ENCODE measurements at regions not wholly inside any gene's neighbourhood (a gene's known extent, or its start where the extent isn't known, plus 50 kb on each side); places are given as distances from the start of the nearest gene placed in this dataset.

DNA sequence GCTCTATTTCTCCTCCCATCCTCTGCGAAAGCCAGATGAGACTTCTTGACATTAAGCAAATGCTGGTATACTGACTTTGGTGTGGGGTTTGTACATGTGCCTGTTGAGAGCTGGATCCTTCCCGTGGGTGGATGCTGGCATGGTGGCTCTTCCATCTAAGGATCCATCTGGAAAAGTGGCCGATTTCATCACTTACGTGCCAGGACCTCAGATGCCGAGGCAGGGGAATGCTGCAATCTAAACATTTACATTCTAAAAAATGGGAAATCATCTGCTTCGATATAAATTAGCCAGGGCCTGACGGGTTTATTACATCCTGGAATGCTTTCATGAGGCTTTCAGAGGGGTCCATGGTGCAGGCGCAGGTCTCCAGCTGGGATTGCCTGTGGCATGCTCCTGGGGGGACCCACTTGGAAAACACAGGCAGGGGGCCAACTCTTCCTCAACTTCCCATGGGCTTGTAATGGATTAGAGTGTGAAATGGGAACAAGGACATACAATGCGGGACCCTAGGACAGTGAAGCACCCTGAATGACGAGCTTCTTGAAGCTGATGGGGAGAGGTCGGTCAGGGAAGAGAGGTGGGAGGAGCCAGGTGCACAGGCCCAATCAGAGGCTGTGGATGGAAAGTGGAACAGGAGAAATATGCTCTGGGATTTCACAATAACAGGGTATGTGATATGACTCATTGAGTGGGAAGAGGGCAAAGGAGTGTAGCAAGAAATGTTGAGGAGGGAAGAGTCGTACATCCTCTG is 105.5 kb upstream of the PITX1 start:
- DNase-seq (ENCODE audit: low spot score in 2 of 2), result no peak
- no peaks in the 10 kb centered on the region for H3K36me3 ChIP-seq
- no peak overlapping the region for H3K27ac ChIP-seq
- TF ChIP-seq POLR2A (IDR thresholded peaks at IDR 0.05) (no peak), POLR2AphosphoS5 (IDR thresholded peaks at IDR 0.05) (no peak)
- TF ChIP-seq, protein P1, sequence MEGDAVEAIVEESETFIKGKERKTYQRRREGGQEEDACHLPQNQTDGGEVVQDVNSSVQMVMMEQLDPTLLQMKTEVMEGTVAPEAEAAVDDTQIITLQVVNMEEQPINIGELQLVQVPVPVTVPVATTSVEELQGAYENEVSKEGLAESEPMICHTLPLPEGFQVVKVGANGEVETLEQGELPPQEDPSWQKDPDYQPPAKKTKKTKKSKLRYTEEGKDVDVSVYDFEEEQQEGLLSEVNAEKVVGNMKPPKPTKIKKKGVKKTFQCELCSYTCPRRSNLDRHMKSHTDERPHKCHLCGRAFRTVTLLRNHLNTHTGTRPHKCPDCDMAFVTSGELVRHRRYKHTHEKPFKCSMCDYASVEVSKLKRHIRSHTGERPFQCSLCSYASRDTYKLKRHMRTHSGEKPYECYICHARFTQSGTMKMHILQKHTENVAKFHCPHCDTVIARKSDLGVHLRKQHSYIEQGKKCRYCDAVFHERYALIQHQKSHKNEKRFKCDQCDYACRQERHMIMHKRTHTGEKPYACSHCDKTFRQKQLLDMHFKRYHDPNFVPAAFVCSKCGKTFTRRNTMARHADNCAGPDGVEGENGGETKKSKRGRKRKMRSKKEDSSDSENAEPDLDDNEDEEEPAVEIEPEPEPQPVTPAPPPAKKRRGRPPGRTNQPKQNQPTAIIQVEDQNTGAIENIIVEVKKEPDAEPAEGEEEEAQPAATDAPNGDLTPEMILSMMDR (IDR thresholded peaks at IDR 0.05), result no peak
- no peak overlapping the region for H3K4me3 ChIP-seq
- H3K27me3 ChIP-seq, result no peaks in the 10 kb centered on the region
- intact Hi-C loops (cut with DNase I; ENCODE audit: low total_unique reads), result no loop called here
- H3K4me1 ChIP-seq, result no peaks in the 10 kb centered on the region
- no peaks in the 10 kb centered on the region for H3K9me3 ChIP-seq

DNA sequence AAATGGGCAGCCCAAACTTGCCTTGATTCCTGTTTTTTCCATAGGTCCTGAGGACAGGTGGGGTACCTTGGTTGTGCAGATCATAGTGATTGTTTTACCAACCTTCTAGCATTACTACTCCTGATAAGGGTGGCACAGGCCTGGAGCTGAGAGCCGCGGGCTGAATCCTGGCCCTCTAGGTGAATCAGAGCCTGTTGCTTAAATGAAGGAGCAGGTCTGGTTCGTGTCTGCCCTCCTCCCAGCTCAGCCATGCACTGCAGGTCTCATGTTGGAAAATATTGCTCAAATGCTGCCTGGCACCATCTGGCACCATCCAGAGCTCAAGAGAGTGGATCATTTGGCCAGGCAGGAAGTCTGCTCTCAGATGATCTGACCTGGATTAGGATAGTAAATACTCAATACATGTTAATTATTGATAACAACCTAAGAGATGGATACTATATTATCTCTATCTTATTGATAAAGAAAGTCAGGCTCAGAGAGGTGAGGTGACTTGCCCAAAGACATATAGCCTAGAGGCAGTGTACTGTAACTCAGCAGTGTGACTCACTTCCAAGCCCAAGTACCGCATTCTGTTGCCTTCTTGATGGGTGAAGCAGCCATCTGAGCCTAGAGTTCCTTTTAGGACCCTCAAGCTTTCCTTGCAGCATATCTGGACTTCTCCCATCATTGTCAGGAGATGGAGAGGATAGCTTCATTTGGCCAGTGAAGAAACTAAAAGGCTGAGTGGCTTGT is 104.3 kb upstream of the PITX1 start:
- H3K27me3 ChIP-seq, result no peaks in the 10 kb centered on the region
- no peaks in the 10 kb centered on the region for H3K4me1 ChIP-seq
- no peak for TF ChIP-seq POLR2A (IDR thresholded peaks at IDR 0.05)
- TF ChIP-seq POLR2AphosphoS5 (IDR thresholded peaks at IDR 0.05), result no peak
- TF ChIP-seq, protein P1 (IDR thresholded peaks at IDR 0.05), result no peak
- intact Hi-C loops (cut with DNase I; ENCODE audit: low total_unique reads), result no loop called here
- H3K4me3 ChIP-seq, result no peak overlapping the region
- no peak overlapping the region for H3K27ac ChIP-seq
- H3K36me3 ChIP-seq, result no peaks in the 10 kb centered on the region
- no peaks in the 10 kb centered on the region for H3K9me3 ChIP-seq
- DNase-seq (ENCODE audit: low spot score in 2 of 2), result no peak

GRCh38 chr5:135137146-135137915 is 103.3 kb upstream of the PITX1 start:
- Histone ChIP-seq H3K36me3 (no peaks in the 10 kb centered on the region), H3K4me1 (no peaks in the 10 kb centered on the region), H3K27me3 (no peaks in the 10 kb centered on the region), H3K9me3 (no peaks in the 10 kb centered on the region), H3K27ac (no peak overlapping the region), H3K4me3 (no peak overlapping the region)
- no peak for TF ChIP-seq POLR2A (IDR thresholded peaks at IDR 0.05)
- TF ChIP-seq, protein P1 (IDR thresholded peaks at IDR 0.05), result no peak
- no peak for TF ChIP-seq POLR2AphosphoS5 (IDR thresholded peaks at IDR 0.05)
- DNase-seq (ENCODE audit: low spot score in 2 of 2), result no peak
- intact Hi-C loops (cut with DNase I; ENCODE audit: low total_unique reads), result no loop called here

DNA sequence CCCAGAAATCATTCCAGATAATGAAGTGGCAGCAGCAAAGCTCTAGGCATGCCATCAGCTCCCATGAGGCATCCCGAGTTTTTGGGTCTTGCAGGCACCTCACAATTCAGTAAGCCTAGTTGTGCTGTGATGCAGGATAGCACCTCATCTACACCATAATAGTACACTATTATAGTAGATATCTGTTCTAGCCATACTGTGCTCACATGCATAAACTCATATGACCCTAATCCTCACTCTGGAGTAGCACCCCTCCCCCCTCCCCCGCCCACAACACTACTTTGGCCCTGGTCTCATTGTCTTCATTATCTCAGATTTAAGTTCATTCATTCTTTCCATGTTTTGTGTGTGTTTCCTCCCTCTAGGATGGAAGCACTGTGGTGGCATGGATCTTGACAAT is 102.5 kb upstream of the PITX1 start:
- Histone ChIP-seq H3K4me1 (no peaks in the 10 kb centered on the region), H3K9me3 (no peaks in the 10 kb centered on the region), H3K36me3 (no peaks in the 10 kb centered on the region), H3K27ac (no peak overlapping the region), H3K27me3 (no peaks in the 10 kb centered on the region), H3K4me3 (no peak overlapping the region)
- no peak for DNase-seq (ENCODE audit: low spot score in 2 of 2)
- TF ChIP-seq, protein P1 (IDR thresholded peaks at IDR 0.05), result no peak
- TF ChIP-seq POLR2A (IDR thresholded peaks at IDR 0.05), result no peak
- TF ChIP-seq POLR2AphosphoS5 (IDR thresholded peaks at IDR 0.05), result no peak
- intact Hi-C loops (cut with DNase I; ENCODE audit: low total_unique reads), result no loop called here

All from breast epithelium (tissue), 4 donors.